ENCODE measurements at regions not wholly inside any gene's neighbourhood (a gene's known extent, or its start where the extent isn't known, plus 50 kb on each side); places are given as distances from the start of the nearest gene placed in this dataset.
"Not testable (repeated sequence)": the region's sequence is repeated elsewhere in the genome, so short reads cannot be mapped to it uniquely, and the experiment has no call there.

DNA sequence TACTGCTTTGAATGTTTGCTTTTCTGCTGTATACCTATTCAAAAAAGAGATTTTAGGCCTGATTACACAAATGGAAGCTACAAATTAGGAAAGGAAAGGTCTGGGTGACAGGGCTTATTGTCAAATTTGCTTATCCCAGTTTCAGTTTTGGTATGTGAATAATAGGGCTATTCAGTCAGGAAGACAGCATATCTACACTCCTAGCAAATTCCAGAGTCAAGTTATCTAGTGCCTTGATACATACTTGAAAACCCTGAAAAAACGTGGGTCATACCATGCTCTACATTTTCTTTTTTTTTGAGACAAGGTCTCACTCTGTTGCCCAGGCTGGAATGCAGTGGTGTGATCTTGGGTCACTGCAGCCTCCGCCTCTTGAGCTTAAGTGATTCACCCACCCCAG lies 59.2 kb upstream of the CCDC180 start:
- H4K20me1 ChIP-seq (ENCODE audit: insufficient read depth, low read length); H3K9me3 ChIP-seq (replicated peaks in 1 of 2; ENCODE audit: control insufficient read depth in 1 of 2, insufficient read depth in 1 of 2, low read length in 2 of 2); H3K4me1 Mint-ChIP-seq; H3K27me3 Mint-ChIP-seq (ENCODE audit: low read depth in 3 of 3); H3K4me3 ChIP-seq (replicated peaks in 1 of 3; ENCODE audit: low read depth in 2 of 3, low read length in 3 of 3); H3K4me3 Mint-ChIP-seq; H3K27ac ChIP-seq (ENCODE audit: low read depth in 1 of 2, low read length in 2 of 2); H3K9me3 Mint-ChIP-seq; H3K4me1 ChIP-seq (ENCODE audit: control insufficient read depth in 1 of 2, insufficient read depth in 2 of 2, low read length in 2 of 2); H3K27me3 ChIP-seq (ENCODE audit: control insufficient read depth in 2 of 2, insufficient read depth in 2 of 2, low read length in 2 of 2); DNase-seq; H3K79me2 ChIP-seq (ENCODE audit: insufficient read depth, low read length); H3K4me2 ChIP-seq (replicated peaks; ENCODE audit: extremely low read depth, low read length, poor library complexity, severe bottlenecking); intact Hi-C loops (cut with micrococcal nuclease); H2AFZ ChIP-seq (ENCODE audit: insufficient read depth, low read depth, low read length, poor library complexity, severe bottlenecking); H3K36me3 ChIP-seq (replicated peaks in 1 of 2; ENCODE audit: control insufficient read depth in 1 of 2, insufficient read depth in 2 of 2, low read length in 2 of 2); H3K27ac Mint-ChIP-seq; H3K9ac ChIP-seq (ENCODE audit: insufficient read depth, low read length, poor library complexity, severe bottlenecking): not testable (repeated sequence)
- H3K36me3 Mint-ChIP-seq = peaks cover 6 to 12% of the 10 kb centered on the region in 2 donors
- WGBS (ENCODE audit: insufficient coverage) = 79% methylated on average over 2 of the region's 2 CpGs

DNA sequence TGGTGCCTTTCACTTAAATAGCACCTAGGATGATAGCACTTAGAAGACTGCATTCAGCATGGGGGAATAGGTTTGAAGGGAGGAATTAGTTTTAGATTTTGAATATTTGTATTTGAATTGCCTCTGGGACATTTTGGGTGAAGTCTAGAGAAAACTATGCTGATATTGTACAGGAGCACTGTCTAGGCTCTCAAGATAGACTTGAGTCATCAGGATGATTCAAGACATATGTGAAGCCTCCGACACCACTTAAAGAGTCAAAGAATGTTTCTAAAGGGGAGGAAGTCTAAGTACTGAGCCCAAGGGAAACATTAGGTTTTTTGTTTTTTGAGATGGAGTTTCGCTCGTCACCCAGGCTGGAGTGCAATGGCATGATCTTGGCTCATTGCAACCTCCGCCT lies 63.9 kb upstream of the CCDC180 start:
- H3K27ac Mint-ChIP-seq = no peak overlapping the region
- H3K27me3 Mint-ChIP-seq (ENCODE audit: low read depth in 3 of 3) = no peaks in the 10 kb centered on the region
- DNase-seq = no peak
- H3K27ac ChIP-seq (ENCODE audit: low read depth in 1 of 2, low read length in 2 of 2) = no peak overlapping the region
- no peak overlapping the region for H3K4me2 ChIP-seq (replicated peaks; ENCODE audit: extremely low read depth, low read length, poor library complexity, severe bottlenecking)
- TF ChIP-seq, protein P1, sequence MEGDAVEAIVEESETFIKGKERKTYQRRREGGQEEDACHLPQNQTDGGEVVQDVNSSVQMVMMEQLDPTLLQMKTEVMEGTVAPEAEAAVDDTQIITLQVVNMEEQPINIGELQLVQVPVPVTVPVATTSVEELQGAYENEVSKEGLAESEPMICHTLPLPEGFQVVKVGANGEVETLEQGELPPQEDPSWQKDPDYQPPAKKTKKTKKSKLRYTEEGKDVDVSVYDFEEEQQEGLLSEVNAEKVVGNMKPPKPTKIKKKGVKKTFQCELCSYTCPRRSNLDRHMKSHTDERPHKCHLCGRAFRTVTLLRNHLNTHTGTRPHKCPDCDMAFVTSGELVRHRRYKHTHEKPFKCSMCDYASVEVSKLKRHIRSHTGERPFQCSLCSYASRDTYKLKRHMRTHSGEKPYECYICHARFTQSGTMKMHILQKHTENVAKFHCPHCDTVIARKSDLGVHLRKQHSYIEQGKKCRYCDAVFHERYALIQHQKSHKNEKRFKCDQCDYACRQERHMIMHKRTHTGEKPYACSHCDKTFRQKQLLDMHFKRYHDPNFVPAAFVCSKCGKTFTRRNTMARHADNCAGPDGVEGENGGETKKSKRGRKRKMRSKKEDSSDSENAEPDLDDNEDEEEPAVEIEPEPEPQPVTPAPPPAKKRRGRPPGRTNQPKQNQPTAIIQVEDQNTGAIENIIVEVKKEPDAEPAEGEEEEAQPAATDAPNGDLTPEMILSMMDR (IDR thresholded peaks at IDR 0.05) = no peak
- no peak overlapping the region for H3K9ac ChIP-seq (ENCODE audit: insufficient read depth, low read length, poor library complexity, severe bottlenecking)
- H3K4me3 ChIP-seq (replicated peaks in 1 of 3; ENCODE audit: low read depth in 2 of 3, low read length in 3 of 3) = no peak overlapping the region
- H2AFZ ChIP-seq (ENCODE audit: insufficient read depth, low read depth, low read length, poor library complexity, severe bottlenecking) = no peak overlapping the region
- no peaks in the 10 kb centered on the region for H3K36me3 ChIP-seq (replicated peaks in 1 of 2; ENCODE audit: control insufficient read depth in 1 of 2, insufficient read depth in 2 of 2, low read length in 2 of 2)
- H4K20me1 ChIP-seq (ENCODE audit: insufficient read depth, low read length) = no peaks in the 10 kb centered on the region
- peaks cover 3 to 6% of the 10 kb centered on the region in 2 donors for H3K36me3 Mint-ChIP-seq
- intact Hi-C loops (cut with micrococcal nuclease) = no loop called here
- no peaks in the 10 kb centered on the region for H3K9me3 Mint-ChIP-seq
- WGBS (ENCODE audit: insufficient coverage) = 100% methylated on average over 3 of the region's 4 CpGs
- peaks cover 5 to 7% of the 10 kb centered on the region in 2 donors for H3K4me1 ChIP-seq (ENCODE audit: control insufficient read depth in 1 of 2, insufficient read depth in 2 of 2, low read length in 2 of 2)
- no peaks in the 10 kb centered on the region for H3K79me2 ChIP-seq (ENCODE audit: insufficient read depth, low read length)
- H3K9me3 ChIP-seq (replicated peaks in 1 of 2; ENCODE audit: control insufficient read depth in 1 of 2, insufficient read depth in 1 of 2, low read length in 2 of 2) = no peaks in the 10 kb centered on the region
- H3K27me3 ChIP-seq (ENCODE audit: control insufficient read depth in 2 of 2, insufficient read depth in 2 of 2, low read length in 2 of 2) = no peaks in the 10 kb centered on the region
- H3K4me1 Mint-ChIP-seq = peaks cover 11% of the 10 kb centered on the region
- no peak overlapping the region for H3K4me3 Mint-ChIP-seq

DNA sequence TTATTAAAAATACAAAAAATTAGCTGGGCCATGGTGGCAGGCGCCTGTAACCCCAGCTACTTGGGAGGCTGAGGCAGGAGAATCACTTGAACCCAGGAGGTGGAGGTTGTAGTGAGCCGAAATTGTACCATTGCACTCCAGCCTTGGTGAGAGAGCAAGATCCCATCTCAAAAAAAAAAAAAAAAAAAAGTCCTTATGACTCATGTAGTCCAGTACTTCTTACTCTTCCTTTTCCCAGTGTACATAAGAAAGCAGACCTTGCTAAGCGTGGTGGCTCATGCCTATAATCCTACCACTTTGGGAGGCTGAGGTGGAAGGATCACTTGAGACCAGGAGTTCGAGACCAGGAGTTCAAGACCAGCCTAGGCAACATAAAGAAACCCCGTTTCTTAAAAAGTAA lies 66.0 kb upstream of the CCDC180 start:
- H3K4me3 Mint-ChIP-seq; H4K20me1 ChIP-seq (ENCODE audit: insufficient read depth, low read length); H3K4me2 ChIP-seq (replicated peaks; ENCODE audit: extremely low read depth, low read length, poor library complexity, severe bottlenecking); H3K9me3 Mint-ChIP-seq; intact Hi-C loops (cut with micrococcal nuclease); H3K27ac Mint-ChIP-seq; H3K36me3 ChIP-seq (replicated peaks in 1 of 2; ENCODE audit: control insufficient read depth in 1 of 2, insufficient read depth in 2 of 2, low read length in 2 of 2); H2AFZ ChIP-seq (ENCODE audit: insufficient read depth, low read depth, low read length, poor library complexity, severe bottlenecking); H3K4me1 ChIP-seq (ENCODE audit: control insufficient read depth in 1 of 2, insufficient read depth in 2 of 2, low read length in 2 of 2); H3K27me3 ChIP-seq (ENCODE audit: control insufficient read depth in 2 of 2, insufficient read depth in 2 of 2, low read length in 2 of 2); H3K9ac ChIP-seq (ENCODE audit: insufficient read depth, low read length, poor library complexity, severe bottlenecking); H3K27ac ChIP-seq (ENCODE audit: low read depth in 1 of 2, low read length in 2 of 2); H3K27me3 Mint-ChIP-seq (ENCODE audit: low read depth in 3 of 3); H3K4me3 ChIP-seq (replicated peaks in 1 of 3; ENCODE audit: low read depth in 2 of 3, low read length in 3 of 3); H3K36me3 Mint-ChIP-seq; DNase-seq; H3K9me3 ChIP-seq (replicated peaks in 1 of 2; ENCODE audit: control insufficient read depth in 1 of 2, insufficient read depth in 1 of 2, low read length in 2 of 2); H3K79me2 ChIP-seq (ENCODE audit: insufficient read depth, low read length): not testable (repeated sequence)
- peaks cover 21% of the 10 kb centered on the region for H3K4me1 Mint-ChIP-seq
- no CpG with 5 or more reads among the region's 5 CpGs for WGBS (ENCODE audit: insufficient coverage)

Data from CD14-positive monocyte (primary cell).